Globus pallidus (tissue), 1 donor: ENCODE measurements at regions not wholly inside any gene's neighbourhood (a gene's known extent, or its start where the extent isn't known, plus 50 kb on each side); places are given as distances from the start of the nearest gene placed in this dataset.
"Not testable (repeated sequence)": the region's sequence is repeated elsewhere in the genome, so short reads cannot be mapped to it uniquely, and the experiment has no call there.

Source experiments
- DNase-seq: peaks from one replicate; pipeline ENCODE4 v3.0.0-alpha.2; 2015; ENCODE audit warnings: low spot score

DNA sequence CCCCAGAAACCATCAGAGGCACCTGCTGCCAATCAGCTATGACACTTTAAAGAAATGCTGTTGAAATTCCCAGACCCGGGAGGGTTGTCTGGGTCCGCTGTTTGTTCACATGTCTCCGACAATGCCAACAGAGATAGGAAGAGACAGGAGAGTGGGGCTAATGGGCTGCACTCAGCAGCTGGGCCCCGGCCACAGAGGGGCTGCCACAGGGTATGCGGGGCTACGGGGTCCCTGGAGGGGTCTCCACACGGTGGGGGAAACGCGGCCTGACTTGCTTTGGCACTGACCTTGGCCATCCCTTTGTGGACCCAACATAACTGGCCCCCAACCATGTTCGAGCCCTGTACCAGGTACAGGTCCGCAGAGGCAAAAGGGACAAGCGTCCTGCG is 121.0 kb upstream of the PPP1R26 start:
- DNase-seq: no peak

DNA sequence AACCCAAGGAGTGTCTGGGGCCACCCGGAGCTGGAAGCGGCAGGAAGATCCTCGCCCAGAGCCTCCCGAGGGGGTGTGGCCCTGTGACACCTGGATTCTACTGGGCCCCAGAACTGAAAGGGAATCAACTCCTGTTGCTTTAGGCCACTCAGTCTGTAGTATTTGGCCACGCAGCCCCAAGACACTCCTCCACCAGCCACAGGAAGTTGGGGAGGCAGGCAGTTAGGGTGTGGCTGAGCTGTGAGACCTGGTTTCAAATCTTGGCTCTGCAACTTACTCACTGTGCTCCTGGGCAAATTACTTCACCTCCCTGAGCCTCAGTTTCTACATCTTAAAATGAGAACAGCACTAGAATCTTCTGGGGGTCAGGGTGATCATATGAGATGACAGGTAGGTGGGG is 119.8 kb upstream of the PPP1R26 start:
- DNase-seq: no peak

- DNase-seq: no peak
Observed at GRCh38 chr9:135360617-135361016, 119.0 kb upstream of the PPP1R26 start.

- DNase-seq: not testable (repeated sequence)
Observed at GRCh38 chr9:135361668-135362067, 117.9 kb upstream of the PPP1R26 start.

DNA sequence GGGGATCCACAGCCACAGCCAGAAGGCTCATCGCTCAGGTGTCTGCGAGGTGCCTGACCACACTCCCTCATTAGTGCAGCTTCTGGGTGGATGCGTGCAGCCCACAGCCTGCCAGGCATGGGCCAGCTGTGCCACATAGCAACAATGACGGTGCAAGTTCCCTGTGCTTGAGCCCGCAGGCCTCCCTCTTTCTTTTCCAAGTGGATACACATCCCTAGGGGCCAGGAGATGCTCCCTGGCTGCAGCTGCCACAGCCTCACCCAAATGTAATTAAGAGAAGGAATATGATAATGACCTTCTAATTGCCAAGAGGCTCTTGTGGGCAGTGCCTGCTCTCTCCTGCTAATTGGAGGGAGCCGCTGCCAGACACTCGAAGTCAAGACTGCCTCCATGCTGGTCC is 116.0 kb upstream of the PPP1R26 start:
- no peak for DNase-seq

DNA sequence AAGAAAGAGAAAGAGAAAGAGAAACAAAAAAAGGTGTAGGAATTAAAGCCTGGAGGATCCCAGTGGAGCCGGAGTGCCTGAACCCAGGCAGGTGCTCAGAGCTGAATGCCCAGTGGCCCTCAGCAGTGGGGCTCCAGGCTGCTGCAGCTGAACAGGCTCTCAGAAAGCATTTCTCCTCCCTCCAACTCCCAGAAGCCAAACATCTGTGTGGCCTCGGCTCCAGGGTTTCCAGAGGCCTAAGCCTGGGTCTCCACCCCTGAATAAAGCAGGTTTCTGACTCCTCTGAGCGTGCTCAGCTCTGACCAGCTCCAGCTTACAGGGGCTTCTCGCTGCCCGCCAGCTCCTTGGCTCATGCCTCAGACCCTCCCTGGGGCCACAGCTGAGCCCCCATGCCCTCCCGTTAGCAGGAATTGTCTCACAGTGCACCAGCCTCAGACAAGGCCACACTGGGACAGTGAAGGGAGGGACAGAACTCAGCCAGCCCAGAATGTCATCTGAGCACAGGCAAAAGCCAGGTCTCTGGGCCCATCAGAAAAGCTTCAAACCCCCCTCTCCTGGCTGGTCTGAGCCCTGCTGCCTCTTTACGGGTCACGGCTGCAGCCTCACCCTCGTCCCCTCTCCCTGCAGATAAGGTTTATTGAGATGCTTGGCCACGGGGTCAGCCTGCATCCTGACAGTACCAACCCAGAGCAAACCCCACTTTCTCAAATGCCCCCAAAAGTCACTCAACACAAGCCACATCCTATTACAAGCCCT is 114.4 kb upstream of the PPP1R26 start:
- no peak for DNase-seq

DNA sequence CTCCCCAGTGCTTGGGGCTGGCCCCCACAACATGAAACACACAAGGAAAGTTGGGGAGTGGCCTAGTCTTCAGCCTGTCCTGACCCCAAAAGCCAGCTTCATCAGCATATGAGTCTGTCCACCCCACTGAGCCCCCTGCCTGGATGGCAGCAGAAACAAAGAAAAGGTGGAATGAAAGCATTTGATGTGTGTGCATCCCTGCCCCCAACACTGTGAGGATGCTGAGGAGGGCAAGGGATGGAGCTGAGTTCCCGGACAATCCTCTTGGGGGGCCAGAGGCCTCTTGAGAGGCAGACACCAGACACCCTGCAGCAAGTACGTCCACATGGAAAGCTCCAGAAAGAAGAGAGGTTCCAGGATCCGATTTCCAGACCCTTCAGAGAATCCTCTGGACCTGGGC is 113.5 kb upstream of the PPP1R26 start:
- DNase-seq: no peak

- no peak for DNase-seq
Observed at GRCh38 chr9:135369412-135369990, 110.1 kb upstream of the PPP1R26 start.

DNA sequence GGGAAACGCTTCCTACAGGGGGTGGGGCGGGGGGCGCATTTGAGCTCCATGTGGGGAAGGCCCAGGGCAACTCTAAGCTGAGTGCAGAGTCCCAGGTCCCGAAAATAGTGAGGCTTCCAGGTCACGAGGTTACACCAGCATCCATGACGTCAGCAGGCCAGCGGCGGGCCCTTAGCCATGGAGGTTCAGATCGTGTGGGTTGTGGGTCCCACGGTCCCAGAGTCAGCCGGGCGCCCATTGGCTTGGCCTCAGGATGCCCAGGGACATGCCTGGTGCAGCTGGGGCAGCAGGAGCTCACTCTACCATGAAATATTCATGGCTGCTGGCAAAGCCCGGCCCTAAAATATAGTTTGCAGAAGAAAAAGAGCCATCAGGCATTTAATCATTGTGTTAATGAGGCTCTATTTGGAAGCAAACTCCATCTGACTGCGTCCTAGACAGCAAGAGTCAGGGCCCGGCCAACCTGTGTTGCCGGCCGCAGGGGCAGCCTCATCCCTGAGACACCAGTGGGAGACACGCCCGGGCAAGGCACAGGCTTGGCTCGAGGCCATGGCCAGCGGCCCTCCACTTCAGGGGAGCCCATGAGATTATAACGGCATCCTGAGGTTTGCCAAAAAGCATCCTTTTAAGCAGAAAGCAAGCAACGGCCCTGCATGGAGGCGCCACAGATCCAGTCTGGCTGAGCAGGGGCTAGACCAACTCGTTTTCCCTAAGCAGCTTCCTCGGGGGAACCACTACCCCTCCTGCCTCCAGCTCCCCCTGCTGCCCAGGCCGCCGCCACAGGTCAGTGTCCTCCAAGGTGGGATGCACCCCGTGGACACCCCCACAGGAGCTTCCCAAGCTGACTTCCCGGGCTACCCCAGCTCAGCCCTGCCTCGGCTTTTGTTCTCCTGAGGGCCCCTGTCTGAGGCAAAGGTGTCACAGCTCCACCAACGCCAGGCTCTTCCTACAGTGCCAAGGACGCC is 108.9 kb upstream of the PPP1R26 start:
- DNase-seq: no peak

DNA sequence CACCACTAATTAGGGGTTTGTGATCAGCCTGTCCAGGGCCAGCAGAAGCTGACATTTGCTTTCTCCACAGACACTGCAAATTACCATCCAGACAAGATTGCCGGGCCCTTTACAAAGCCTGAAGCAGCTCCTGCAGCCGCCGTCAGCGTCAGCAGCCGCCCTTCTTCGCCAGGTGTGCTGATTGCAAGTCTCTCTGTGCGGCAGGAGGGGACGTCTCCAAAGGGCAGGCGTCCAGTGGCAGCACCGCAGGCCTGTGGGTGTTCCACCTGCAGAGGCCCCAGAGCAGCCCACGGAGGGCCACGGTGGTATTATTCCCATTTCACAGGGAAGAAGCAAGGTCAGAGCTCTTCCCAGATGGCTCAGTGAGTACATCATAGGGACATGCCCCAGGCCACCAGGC is 108.0 kb upstream of the PPP1R26 start:
- no peak for DNase-seq

DNA sequence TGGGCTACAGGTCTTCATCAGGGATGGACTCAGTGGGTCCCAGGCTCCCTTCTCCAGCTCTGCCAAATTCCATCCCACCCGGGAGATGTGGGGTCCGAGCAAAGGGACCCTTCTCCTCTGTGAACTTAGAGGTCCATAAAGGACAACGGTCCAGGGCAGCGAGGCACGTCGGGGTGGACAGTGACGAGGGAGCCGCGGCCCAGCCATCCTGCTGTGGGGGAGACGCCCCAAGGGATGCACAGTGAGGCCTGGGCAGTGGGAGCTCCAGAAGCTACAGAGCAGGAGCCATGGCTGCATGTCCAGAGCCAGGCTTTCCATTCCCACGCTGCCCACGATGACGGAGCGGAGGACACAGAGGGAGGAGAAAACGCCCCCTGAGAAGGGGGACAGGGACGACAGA is 107.5 kb upstream of the PPP1R26 start:
- no peak for DNase-seq

- DNase-seq: no peak
Observed at GRCh38 chr9:135372501-135373008, 107.0 kb upstream of the PPP1R26 start.

- DNase-seq: no peak
Observed at GRCh38 chr9:135373151-135373685, 106.4 kb upstream of the PPP1R26 start.

DNA sequence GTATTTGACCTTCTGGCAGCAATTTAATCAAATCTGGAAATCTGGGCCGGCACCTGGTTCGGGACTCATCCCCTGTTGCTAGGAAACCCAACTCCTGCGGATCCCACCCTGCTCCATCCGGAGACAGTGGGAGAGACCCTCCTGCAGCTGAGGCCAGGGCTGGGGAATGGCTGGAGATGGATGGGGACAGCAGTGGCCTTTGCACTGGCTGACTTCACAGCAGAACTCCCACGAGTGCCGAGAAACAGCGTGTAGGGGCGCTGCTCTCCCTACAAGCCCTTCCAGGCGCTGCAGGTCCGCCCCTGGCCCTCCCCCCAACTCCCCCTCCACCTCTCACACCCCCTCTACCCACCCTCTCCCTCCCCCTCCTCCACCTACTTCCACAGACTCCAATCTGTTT is 105.8 kb upstream of the PPP1R26 start:
- DNase-seq: no peak

DNA sequence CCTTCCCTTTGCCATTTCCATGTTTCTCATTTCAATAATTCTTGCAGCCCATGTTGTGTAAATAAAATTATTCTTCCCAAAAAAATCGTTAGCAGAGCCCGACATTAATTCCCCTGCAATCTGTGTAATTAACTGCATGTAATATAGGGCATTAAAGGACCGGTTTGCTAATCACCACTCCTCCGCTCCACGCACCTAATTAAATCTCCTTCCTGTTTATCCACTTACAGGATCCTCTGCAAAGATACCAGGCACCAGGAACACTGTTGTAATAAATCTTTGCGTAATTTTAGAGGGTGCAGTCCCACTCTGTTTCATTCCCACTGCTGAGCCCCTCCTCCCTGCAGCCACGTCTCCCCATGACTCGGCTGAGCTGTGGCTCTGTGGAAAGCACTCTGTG is 105.0 kb upstream of the PPP1R26 start:
- DNase-seq: no peak

DNA sequence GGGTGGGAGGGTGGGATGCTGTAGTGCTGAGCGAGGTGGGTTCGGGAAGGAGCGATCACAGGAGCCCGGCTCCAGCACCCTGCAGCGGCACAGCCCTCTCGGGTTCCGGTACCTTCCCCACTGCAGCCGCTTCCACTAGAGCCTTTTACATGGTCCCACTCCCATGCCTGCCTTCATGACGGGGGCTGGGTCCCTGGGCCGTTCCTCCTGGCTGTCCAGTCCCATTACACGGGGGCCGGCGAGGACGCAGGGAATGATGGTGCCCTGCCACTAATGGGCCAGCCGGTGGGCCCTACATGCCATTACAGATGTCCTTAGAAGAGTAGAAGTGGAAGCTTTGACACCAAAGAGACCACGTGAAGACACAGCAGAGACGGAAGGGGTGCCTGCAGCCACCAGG is 104.6 kb upstream of the PPP1R26 start:
- DNase-seq: no peak

- DNase-seq: peak; percentile 15
Observed at GRCh38 chr9:135376511-135377265, 102.9 kb upstream of the PPP1R26 start.

DNA sequence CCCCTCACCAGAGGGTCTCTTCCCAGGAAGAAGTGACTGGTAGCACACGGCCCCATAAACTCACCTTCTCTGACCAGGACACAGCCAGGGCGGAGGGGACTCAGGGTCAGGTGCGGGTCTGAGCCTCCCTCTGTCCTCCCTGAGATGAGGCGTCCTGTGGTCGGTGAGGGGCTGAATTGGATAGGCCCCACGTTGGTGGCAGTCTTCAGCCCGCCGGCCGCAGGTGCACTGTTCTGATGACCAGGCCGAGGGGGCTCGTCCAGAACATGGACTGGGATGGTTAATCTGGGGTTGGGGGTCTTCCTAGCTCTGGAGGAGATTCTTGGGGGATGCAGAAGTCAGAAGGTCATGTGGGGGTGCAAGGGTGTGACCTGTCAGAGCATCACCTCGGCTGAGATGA is 102.2 kb upstream of the PPP1R26 start:
- no peak for DNase-seq

DNA sequence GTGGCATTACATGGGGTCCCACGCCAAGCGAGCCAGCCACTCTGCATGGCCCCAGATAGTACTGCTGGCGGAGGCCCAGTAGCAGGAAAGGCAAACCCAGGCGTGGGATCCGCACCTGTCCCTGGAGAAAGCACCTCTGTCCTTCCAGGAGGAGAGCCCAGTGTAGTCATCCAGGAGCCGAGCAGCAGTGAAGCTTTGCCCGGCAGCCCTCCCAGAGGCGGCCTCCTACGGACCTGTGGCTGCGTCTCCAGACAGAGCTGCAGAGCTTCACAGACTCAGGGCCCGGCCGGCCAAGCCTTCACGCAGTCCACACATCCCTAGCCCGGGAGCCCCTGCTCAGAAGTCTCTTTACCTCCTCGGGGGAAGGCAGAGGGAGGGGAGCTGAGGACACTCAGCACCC is 100.8 kb upstream of the PPP1R26 start:
- no peak for DNase-seq

DNA sequence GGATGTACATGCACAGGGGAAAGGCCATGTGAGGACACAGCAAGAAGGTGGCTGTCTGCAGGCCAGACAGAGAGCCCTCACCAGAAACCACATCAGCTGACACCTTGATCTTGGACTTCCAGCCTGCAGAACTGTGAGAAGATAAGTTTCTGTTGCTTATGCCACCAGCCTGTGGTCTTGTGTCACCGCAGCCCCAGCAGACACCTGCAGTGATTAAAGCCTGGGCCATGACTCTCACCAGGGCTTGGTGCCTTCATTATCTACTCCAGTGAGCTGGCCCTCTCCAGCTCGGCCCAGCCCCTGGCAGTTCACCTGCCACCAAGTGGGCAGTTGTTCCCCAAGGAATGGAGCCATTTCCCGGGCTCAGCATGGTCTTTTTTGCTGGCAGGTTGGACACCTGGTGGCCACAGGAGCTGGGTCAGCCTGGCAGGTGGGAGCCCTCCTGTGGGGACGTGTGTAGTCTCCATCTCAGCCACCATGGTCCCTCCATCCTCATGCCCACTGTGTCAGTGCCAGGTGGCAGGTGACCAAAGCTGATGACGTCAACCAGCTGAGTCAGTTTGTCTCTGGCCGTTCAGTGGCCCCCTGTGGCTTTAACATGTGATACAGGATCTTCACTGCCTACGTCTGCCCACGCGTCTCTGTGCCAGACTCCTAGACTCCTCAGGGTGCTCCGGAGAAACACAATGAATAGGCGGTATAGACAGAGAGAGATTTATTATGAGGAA is 99.9 kb upstream of the PPP1R26 start:
- no peak for DNase-seq
